ENCODE measurements at regions not wholly inside any gene's neighbourhood (a gene's known extent, or its start where the extent isn't known, plus 50 kb on each side); places are given as distances from the start of the nearest gene placed in this dataset.

- TF ChIP-seq CTCF (IDR thresholded peaks at IDR 0.05 in 8 of 11, conservative IDR thresholded peaks at IDR 0.05 in 3 of 11) (no peak), POLR2A (IDR thresholded peaks at IDR 0.05) (no peak)
Measured at GRCh38 chr21:35245879-35246278, 196.8 kb upstream of the RUNX1 start.

Data from spleen (tissue), 7 donors.